ENCODE measurements at regions not wholly inside any gene's neighbourhood (a gene's known extent, or its start where the extent isn't known, plus 50 kb on each side); places are given as distances from the start of the nearest gene placed in this dataset.
A peak's percentile ranks its signal among the peaks of the same experiment; 100 is the strongest.

- no peak for DNase-seq
Observed at GRCh38 chr2:162928356-162928755, 89.8 kb upstream of the KCNH7 start.

DNA sequence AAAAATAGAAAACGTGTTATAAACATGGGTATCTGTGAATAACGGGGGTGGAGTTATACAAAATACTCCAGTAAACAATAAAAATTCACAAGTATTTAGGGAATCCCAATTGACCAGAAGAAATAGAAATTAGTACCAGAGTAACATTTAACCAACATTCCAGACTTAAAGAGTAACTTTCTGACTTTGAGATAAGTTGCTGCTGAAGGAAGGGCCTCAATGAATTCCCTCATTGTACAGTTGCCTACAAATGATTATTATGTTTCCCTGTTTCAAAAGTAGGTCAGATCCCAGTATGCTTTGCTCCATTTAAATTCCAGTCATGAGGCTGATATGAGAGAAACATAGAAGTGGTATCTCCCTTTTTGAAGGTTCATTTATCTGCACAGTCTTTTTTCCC, 88.3 kb upstream of the KCNH7 start:
- no peak for DNase-seq

DNA sequence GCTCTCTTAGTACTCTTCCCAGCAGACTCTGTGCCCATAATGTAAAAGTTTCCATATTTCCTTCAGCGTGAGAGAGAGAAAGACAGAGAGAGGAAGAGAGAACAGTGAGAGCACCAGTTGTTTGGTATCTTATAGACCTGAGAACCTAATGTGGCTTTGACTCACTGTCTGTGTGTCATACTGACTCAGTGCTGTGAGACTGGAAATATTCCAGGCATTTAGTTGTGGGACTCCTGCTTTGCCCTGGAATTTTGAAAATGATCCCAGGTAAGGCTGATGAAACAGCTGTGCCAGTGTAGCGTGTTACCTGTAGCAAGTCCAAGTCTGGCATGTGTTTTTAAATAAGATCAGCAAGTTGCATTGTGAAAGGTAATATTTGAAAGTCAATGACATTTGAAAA, 87.9 kb upstream of the KCNH7 start:
- DNase-seq = no peak

DNA sequence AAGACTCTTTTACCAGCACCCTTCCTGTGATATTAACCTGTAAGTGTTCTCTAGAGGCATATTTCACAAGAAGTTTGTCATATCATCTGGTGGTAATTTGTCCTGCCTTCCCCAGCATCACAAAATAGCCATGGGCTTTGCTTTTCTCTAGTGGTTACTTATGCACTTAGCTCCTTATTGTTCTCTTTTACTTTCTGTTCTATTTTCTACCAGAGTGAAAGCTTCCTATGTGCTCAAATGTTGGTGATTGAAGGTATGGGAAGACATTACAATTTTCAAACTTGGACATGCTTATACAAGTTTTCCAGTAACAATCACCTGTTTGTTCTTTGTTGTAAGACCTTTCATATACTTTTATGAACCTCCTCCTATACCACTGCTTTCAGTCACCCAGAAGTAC, 87.0 kb upstream of the KCNH7 start:
- no peak for DNase-seq

DNA sequence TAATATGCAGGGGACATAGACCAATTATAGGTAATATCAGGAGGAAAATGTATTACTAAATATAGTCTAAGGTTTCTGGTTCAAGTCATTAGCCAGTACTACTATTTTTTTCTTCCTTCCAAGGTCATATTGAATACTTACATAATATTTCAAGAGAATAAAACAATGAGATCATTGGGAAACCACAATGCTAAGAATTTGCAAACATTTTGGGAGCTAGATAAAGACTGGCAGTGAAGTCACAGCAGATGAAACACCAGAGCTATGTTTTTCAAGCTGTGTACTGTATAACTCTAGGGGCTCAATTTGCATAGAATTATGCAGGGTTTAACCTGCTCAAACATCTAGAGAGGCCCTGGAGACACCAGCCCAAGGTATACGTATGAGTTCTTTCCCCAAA, 80.5 kb upstream of the KCNH7 start:
- DNase-seq = no peak

DNA sequence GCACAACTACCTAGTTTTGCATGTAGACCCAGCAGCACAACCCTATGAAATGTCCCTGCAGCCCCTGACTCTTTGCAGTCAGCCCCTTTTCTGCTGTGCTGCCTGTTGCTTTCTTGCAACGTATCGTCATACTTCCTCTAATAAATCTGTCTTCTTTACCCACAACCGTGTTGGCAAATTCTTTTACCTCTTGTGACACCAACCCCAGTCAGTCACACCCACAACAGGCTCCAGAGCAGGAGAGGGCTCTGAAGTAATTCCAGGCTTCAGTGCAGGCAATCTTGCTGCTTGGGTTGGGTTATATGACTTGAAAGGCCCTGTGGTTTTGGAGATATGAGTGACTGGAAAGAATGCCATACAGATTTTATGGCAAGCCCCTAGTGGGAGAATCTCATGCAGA, 79.1 kb upstream of the KCNH7 start:
- DNase-seq = no peak

GRCh38 chr2:162916286-162916801, 77.8 kb upstream of the KCNH7 start:
- DNase-seq = no peak

- DNase-seq = no peak
Observed at GRCh38 chr2:162915858-162916257, 77.3 kb upstream of the KCNH7 start.

DNA sequence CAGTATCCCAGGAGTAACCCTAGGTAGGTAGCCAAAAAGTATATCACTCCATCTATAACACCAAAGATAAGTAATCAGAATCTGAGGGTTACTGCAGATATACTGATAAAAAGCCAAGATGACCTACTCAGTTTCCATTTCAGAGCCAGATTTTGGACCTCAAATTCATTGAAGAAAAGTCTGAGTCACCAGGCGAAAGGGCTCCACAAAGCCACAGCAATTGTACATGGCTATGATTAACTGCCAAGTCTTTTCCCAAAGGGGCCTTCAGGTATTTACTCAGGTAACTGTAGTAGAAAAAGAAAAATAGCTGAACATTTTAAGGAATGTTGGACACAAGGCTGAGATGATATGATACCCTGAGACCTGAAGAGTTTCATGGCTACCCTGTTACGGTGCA, 75.6 kb upstream of the KCNH7 start:
- DNase-seq = no peak

DNA sequence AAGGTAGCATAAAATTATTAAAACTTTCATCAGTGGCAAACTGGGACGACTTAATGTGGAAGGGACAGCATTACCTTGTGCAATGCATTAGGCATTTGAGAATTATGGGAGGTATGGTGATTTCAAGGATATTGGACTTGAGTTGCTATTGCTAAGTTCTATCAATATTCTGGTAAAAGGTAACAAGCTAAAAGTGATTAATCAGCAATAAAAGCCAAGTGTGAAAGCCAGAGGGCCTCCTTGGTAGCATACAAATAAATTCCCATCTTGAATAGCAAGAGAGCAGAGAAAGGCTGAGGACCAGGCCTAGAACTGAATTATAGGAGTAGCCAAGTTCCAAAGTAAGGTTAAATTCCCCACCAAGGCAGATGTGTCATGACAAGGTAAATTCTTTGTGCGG, 74.2 kb upstream of the KCNH7 start:
- no peak for DNase-seq

DNA sequence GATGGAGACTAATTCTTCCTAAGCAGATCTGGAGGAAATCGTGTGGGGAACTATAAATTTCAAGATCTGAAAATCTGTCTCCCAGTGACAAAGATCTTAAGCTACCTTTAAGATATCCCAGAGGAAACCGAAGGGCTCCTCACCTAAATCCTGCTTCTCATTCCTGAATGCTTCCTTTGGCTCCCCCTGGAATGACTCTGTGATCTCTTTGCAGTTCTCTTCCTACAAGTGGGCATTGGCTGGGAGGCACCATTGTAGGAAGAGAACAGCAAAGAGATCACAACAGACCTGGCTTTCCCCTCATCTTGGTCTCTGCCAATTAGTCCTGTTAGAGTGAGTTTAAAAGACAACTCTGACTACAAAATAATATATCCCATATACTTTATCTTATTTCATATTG, 70.0 kb upstream of the KCNH7 start:
- no peak for DNase-seq

- peak; percentile 75 for DNase-seq
Observed at GRCh38 chr2:162890690-162891311, 52.2 kb upstream of the KCNH7 start.

DNA sequence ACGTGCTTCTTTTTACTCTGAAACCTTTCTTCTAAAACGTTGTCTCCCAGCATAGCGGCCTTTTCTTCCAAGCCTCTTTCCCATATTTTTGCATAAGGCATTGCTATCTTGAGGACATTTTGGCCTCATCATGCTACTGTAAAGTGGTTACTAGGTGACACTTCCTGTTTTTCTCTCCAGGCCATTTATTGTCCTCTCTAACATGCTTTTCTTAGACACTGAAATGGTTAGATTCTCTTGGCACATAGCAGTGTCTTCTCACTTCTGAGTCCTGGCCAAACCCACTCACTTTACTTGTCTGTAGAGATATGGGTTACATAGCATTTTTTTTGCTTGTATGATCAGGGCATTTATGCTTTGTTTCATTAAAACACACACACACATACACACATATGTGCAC, 50.1 kb upstream of the KCNH7 start:
- DNase-seq = no peak
